Stimulated activated CD8-positive, alpha-beta memory T cell treated with anti-CD3 and anti-CD28 coated beads, Interleukin-15, amount 100 ng/mL, for 24 hours (primary cell): ENCODE measurements at regions not wholly inside any gene's neighbourhood (a gene's known extent, or its start where the extent isn't known, plus 50 kb on each side); places are given as distances from the start of the nearest gene placed in this dataset.

Experiments
- DNase-seq: peaks from one replicate; pipeline ENCODE4 v3.0.0-alpha.2; 2020; ENCODE audit warnings: low read depth

- no peak for DNase-seq
Measured at GRCh38 chr10:78162853-78163252, 129.2 kb downstream of the RPS24 start.

GRCh38 chr10:78164702-78165101 lies 131.0 kb downstream of the RPS24 start:
- no peak for DNase-seq

GRCh38 chr10:78165172-78165571 lies 131.5 kb downstream of the RPS24 start:
- DNase-seq, result no peak

- DNase-seq, result no peak
Measured at GRCh38 chr10:78165617-78166016, 132.0 kb downstream of the RPS24 start.

- no peak for DNase-seq
Measured at GRCh38 chr10:78166261-78166660, 132.6 kb downstream of the RPS24 start.

- no peak for DNase-seq
Measured at GRCh38 chr10:78169214-78169613, 135.6 kb downstream of the RPS24 start.

GRCh38 chr10:78170026-78170475 lies 136.4 kb downstream of the RPS24 start:
- no peak for DNase-seq

GRCh38 chr10:78171633-78172400 lies 138.2 kb downstream of the RPS24 start:
- no peak for DNase-seq

- DNase-seq, result no peak
Measured at GRCh38 chr10:78173360-78174015, 139.8 kb downstream of the RPS24 start.

GRCh38 chr10:78175444-78176015 lies 141.9 kb downstream of the RPS24 start:
- DNase-seq, result no peak

- no peak for DNase-seq
Measured at GRCh38 chr10:78176320-78177317, 143.0 kb downstream of the RPS24 start.

GRCh38 chr10:78177491-78178185 lies 144.0 kb downstream of the RPS24 start:
- DNase-seq, result no peak

- no peak for DNase-seq
Measured at GRCh38 chr10:78178397-78178796, 144.7 kb downstream of the RPS24 start.

GRCh38 chr10:78178940-78179339 lies 145.3 kb downstream of the RPS24 start:
- DNase-seq, result no peak

GRCh38 chr10:78179886-78180705 lies 146.4 kb downstream of the RPS24 start:
- no peak for DNase-seq

GRCh38 chr10:78181381-78182055 lies 147.9 kb downstream of the RPS24 start:
- DNase-seq, result no peak

- DNase-seq, result no peak
Measured at GRCh38 chr10:78182841-78183240, 149.2 kb downstream of the RPS24 start.

- DNase-seq, result no peak
Measured at GRCh38 chr10:78184851-78185692, 151.4 kb downstream of the RPS24 start.

GRCh38 chr10:78185693-78186055 lies 152.0 kb downstream of the RPS24 start:
- DNase-seq, result no peak
